Forelimb muscle (tissue), 1 donor: ENCODE measurements at regions not wholly inside any gene's neighbourhood (a gene's known extent, or its start where the extent isn't known, plus 50 kb on each side); places are given as distances from the start of the nearest gene placed in this dataset.

ENCODE experiments used
- DNase-seq: peaks from one replicate; pipeline ENCODE4 v3.0.0-alpha.2; 2013; ENCODE audit warnings: low read depth

DNA sequence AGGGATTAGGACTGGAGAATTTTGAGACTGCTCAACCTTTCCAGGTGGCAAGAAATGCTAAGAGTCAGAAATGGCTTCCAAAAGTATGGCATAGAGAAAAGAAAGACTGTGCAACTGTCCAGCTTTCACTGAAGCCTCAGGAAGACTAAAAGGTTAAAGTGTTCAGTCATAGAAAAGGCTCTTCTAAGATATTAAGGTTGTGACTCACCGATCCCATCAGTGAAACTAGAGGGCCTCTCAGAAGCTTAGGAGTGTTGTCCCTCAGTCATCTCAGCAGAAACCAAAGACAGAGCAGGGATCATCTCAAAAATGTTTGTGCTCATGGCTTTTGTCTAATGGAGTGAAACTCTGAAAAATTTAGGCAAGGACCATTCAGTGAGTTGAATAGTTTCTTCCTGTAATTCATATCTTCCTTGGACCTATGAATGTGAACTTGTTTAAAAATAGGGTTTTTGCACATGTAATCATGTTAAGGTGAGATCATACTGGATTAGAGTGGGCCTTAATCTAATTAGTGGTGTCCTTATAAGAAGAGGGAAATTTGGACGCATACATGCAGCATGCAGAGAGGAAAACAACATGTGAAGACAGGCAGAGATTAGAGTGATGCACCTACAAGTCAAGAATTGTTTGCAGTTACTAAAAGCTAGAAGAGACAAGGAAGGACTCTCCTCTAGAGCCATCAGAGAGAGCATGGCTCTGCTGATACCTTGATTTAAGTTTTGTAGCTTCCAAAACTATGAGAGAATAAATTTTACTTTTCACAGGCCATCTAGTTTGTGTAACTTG, 71.3 kb downstream of the RPE65 start:
- DNase-seq: no peak

DNA sequence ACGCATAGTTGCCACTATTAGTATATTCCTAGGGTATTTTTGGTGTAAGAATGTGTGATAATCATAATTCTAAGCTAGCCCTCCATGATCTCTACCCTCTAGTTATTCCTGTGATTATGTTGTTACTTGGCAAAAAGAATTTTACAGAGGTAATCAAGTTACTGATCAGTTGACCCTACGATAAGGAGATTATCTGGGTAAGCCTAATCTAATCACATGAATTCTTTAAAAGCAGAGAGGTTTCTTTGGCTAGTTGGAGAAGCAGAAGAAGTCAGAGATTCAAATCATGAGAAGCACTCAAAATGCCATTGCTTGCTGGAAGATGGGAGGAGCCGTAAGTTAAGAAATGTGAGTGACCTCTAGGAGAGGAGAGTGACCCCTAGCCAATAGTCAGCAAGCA, 72.7 kb downstream of the RPE65 start:
- no peak for DNase-seq

DNA sequence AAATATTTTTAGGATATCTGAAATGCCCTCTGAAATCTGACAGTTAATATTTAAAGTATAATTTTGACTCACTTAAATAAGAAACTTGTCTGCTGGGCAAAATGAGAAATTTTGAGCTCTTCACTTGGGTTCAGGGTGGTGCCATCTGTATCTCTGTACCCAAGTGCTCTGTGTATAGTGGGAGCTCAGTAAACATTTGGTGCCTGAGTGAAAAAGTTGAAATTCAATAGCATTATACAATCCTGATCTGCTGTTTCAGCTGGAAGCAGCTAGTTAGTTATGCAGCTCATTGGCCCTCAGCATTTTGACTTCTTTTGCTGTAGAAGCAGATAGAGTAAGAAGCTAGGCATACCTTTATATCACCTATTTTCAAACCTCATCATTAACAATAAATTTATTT, 73.3 kb downstream of the RPE65 start:
- DNase-seq: no peak

DNA sequence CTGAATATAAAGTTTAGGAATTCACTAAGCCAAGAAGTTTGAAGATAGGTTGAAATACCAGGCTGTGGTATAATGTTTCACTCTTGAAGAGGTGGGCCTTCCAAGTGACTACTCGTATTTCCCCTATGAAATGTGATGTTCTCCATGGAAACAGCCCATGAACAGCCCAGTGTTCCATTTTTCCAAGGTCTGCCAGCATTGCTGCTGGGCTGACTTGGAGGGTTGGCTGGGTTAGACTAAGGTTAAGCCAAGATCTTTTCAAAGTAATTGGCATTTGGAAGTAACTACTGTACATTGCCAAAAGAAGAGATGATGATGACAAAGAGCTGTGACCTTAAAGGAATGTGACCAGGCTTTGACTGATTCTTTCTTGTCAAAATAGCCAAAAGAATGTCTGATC, 73.8 kb downstream of the RPE65 start:
- no peak for DNase-seq

DNA sequence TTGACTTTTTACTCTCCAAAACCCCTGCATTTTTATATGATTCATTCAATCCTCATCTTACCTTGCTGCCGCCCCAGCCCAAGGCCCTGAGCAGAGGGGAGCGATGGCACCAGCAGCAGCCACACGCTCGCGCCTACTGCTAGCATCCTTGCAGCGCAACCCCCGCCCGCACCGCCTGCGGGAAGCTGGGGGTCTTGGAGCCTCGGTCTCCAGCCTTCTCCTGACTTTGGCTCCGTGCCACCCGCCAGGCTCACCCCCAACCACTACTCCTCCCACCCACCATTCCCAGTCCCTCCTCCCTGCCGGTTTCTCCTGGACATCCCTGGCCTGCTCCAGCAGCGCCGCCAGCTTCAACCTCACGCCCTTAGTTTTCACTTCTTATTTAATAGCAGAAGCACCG, 76.6 kb downstream of the RPE65 start:
- DNase-seq: no peak

DNA sequence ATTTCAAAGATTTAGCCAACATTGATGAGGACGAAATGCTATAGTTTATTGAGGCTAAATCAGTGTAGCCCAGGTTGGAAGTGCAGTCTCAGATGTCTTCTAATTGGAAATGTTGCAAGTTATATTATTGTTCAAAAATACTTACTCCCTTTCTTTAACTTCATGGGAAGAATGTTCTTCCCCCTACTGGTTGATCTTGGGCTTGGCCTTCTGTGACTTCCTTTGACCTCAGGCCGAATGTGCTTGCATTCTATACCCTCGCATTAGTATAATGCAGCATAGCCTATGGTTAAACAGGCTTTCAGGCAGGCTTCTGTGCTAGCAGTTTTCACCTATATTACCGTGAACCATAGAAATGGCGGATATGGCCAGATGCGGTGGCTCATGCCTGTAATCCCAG, 77.3 kb downstream of the RPE65 start:
- no peak for DNase-seq

DNA sequence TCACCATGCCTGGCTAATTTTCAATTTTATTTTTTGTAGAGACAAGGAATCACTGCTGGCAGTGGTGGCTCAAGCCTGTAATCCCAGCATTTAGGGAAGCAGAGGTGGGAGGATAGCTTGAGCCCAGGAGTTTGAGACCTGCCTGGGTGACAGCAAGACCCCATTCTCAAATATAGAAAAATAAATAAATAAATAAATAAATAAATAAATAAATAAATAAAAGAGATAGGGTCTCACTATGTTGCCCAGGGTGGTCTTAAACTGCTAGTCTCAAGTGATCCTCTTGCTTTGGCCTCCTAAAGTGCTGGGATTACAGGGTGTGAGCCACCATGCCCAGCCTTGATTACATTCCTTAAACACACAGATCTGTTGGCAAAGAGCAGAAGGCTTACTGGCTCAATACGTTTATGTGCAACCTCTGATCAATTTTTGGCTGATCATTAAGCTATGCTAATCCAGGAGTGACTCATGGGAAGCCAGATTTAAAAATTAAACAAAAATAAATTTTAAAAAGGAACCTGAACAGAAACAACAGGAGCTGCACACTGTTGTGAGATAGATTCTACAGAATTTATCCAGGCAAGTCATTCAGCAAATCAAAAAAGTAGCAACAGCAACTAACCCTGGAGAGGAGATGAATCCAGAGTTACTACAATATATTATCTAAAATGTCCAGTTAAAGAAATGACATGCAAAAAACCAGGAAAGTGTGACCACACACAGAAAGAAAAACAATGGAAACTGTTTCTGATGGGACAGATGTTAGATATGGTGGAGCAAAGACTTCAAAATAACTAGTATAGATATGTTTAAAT, 79.4 kb downstream of the RPE65 start:
- no peak for DNase-seq

DNA sequence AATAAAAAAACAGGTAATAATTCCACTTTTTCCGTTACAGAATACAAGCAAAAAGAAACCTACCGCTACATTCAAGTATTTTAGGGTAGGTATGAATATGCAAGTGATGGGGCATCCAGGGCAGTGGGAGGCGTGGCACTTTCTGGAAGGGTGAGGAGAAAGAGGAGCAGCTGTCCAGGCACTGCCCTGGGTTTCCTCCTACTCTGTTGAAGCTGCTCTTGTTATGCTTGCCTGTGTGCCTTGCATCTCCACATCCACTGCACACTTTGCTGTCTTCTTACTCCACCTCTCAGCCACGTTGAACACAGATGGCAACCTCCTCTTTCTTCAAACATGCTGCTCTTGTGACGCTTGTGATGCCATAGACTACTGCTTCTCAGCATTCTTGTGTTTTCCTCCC, 83.2 kb downstream of the RPE65 start:
- DNase-seq: no peak

DNA sequence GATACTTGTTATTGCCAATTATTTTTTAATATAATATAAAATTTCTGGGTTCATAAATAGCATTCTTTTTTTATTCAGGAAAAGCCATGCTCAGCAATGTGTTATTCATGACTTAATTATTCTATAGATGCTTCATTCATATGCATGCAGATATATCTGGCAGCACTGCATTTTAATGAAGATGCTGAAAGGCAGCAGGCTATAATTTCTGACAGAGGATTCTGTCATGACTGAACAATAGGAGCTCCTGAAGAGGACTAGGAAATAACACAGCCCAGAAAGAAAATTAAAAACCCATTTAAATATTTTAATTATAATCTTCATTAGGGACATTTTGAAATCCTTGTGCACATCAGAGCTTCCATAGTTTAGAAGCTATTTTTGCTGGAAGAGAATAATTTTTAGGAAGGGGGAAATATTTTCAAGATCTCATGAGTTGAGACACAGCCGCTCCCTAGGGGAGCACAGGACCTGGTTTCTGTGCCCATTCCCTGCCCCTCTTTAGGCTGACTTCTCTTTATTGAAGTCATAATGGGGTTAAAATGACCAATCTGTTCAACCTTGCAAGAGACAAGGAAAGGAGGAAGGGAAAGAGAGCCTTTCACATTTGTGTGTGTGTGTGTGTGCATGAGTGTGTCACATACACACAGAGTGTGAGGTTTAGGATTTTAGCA, 83.9 kb downstream of the RPE65 start:
- DNase-seq: no peak

DNA sequence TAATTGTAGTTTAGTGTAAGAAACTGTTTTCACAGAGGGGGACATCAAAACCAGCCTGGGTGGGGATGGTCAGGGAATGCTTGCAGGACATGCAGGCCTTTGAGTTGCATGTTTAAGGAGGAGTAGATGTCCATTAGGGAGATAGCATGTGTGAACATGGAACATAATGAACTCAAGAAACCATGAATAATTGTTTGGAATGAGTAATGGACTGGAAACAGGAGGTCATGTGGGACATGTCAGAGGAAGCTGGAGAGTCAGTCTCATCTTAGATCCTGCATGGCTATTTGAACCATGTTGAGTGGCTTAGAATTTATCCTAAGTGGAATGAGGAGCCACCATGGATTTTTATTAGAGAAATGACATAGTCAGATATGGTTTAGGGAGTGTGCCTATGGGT, 86.4 kb downstream of the RPE65 start:
- no peak for DNase-seq

DNA sequence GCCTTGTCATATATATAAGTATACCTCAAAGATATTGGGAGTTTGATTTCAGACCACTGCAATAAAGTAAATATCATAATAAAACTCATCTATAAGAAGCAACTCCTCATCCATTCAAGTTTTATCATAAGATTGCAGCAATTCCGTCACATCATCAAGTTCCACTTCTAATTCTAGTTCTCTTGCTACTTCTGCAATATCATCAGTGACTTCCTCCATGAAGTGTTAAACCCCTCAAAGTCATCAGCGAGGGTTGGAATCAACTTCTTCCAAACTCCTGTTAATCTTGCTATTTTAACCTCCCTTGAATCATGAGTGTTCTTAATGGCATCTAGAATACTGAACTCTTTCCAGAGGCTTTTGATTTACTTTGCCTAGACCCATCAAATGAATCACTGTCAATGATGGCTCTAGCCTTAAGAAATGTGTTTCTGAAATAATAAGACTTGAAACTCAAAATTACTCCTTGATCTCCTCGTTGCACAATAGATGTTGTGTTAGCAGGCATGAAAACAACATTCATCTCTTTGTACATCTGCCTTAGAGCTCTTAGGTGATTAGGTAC, 88.3 kb downstream of the RPE65 start:
- DNase-seq: no peak

DNA sequence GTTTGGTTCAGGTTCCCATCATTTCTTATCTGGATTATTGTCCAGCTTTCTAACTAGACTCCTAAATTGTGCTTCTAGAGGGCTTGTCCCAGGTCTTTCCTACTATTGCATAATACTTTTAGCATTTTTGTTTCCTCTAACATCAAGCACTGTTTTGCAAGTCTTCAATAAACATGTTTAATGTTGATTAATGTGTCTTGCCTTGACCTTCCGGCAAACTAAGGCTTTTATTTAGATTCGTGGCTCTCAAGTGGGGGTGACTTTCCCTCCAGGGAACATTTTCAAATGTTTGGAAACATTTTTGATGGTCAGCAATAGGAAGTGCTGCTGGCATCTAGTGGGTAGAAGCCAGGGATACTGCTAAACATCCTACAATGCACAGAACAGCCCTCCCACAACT, 90.7 kb downstream of the RPE65 start:
- no peak for DNase-seq

DNA sequence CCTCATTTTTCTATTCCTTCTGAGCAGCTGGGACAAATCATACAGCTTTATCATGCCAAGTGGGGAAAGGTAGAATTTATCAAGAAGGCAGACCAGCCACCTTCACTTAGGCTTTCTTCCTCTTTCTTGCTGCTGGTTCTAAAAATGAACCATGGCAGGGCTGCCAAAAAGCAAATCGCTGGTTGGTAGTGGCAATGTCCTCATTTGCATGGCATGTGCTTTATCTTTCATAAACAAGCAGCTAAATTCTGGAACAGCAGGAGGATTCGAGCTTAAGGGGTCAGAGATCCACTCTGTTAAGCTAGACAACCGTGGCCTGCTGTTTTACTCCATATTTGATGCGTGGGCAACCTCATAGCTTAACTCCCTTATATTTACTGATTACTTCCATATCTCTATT, 91.3 kb downstream of the RPE65 start:
- no peak for DNase-seq

DNA sequence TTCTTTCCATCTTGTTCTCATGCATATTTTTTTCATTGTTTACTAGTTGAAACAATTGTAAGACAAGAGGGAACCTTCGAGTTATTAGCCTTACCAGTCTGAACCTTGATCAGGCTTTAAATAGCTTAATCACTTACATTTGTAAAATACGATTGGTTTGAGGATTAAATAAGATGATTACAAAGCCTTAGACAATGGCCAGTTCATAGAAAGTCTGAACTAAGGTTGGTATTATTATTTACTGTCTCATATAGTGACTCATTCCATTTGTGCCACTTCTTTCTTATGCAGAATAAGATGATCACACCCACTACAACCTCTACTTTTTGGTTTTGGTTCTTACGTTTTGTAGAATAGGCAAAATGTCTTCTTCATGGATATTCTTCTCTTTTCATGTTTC, 94.1 kb downstream of the RPE65 start:
- DNase-seq: no peak

DNA sequence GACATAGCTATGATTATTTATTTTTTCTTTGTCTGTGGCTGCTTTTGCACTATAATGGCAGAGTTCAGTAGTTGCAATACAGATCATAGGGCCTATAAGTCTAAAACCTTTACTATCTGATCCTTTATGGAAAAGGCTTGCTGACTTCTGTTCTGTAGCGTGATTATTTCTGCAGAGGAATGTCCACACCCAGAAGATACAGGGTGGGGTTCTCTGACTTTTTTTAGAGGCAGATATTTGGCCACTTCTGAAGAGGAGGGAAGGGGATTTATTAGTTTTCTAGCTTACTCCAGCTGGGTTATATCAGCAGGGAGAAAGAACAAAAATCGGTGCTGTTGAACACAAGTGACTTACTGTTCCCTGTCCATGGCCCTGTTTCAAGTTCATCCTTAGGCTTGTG, 97.6 kb downstream of the RPE65 start:
- no peak for DNase-seq

DNA sequence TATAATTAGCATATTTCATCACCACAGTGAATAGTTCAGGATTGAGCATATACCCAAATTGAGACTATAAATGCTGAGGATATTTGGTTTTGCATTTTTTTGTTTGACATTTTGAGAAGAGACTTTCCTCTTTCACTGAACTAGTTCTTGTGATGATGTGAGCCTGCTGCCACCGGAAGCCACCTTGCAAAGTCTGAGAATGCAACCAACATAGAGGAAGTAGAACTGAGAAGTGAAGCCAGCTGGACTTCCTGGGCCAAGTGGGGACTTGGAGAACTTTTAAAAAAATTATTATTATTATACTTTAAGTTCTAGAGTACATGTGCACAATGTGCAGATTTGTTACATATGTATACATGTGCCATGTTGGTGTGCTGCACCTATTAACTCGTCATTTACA, 102.3 kb downstream of the RPE65 start:
- no peak for DNase-seq

DNA sequence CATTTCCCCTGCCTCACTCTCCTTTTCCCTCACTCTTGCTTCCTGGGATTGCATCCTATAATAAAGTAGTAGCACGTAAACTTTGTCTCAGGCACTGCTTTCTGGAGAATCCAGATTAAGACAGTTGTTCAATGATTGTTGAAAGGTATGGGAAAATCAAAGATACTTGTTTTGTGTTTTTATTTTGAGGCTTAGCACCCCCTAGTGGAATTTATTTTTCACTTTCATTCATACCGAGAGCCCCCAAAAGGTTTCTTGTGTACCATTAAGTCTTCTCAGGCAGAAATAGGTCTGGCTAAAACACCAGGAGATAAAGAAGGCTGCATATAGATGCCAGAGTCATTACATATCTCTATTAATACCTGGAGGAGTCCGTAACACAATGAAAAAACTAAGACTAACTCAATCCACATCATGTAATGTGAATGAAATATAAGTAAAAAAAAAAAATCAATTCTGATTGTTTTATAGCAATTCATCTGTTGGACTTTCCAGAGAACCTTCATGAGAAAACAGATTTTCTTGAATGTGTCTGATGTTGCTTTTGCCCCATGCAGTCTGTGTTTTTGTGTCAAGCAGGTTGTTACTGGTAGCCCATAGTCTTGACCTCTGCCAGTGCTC, 103.5 kb downstream of the RPE65 start:
- DNase-seq: peak; percentile 24

DNA sequence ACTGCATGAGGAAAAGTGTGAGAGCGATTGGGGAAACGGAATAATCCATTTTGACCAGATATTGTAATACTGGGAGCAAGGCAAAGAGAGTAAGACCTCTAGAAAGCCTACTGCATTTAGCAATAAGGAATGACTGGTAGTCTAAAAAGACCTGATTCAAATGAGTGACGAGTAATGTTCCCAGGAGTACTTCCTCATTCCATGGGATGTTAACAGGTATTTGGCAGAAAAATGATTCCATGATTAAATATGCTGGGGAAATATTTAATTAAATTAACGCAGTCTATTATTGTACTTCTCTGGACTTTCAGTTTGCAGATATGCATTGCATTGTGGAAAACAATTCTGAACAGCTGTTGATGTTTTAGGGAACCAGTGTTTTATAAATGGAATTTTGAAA, 105.5 kb downstream of the RPE65 start:
- DNase-seq: no peak

DNA sequence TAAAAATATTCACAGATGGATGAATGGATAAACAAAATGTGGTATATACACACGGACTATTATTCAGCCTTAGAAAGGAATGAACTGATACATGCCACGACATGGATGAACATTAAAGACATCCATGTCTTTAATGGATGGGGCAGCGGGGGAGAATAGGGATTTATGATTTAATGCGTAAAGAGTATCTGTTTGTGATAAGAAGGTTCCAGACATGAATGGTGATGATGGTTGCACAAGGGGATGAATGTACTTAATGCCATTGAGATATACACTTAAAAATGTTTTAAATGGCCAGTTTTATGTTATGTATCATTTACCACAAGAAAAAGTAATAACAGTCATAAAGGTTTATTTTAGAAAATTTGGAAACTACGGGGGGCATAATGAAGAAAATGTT, 108.6 kb upstream of the WLS start:
- DNase-seq: no peak

DNA sequence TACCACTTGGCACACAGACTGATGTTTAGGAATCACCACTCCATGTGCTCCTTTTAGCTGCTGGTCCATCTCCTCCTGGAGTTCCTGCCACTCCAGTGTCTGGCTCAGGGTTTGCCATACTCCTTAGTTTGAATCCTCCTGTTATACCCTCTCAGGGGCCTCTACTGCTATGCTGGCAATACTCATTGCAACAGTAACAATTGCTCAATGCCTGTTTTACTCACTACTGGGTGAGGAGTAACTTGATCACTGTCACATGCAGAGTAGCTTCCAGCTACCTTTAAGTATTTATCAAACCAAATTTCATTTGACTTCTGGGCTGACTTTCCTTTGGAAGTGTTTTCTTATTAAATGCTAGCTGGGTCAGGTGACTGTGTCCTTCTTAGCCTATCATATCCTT, 107.2 kb upstream of the WLS start:
- DNase-seq: no peak

DNA sequence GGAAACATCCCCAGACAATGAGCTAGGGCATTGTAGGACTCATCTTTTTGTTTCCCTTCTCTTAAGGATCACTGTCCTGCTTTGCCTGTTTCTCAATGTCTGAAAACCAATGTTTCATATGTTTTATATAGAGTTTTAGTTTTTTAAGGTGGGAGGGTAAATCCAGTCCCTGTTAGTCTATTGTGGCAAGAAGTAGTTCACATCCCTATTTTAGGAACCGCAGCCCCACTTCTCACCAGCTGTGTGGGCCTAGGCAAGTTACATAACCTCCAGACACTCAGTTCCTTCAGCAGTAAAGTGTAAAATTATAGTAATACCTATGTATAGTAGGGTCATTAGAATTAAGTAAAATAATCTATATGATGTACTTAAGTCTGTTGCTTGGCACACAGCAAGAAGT, 105.8 kb upstream of the WLS start:
- DNase-seq: no peak

DNA sequence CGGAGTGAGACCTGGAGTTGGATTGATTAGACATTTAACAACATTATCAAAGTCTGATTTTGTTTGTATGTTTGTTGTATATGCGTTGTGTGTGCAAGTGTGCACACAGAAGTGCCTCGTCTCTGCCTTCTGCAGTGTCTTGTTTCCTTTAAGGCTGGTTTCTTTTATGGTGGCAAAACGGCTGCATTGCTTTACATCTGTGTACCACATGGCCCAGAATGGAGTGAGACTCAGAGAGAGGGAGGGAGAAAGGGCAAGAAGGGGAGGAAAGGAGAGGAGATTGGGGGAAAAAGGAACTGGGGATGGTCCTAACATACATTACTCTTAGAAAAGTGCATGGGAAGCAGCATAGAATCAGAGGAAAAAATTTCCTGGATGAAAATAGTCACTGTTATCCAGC, 99.7 kb upstream of the WLS start:
- DNase-seq: no peak
